ENCODE measurements at regions not wholly inside any gene's neighbourhood (a gene's known extent, or its start where the extent isn't known, plus 50 kb on each side); places are given as distances from the start of the nearest gene placed in this dataset.

- TF ChIP-seq CTCF (IDR thresholded peaks at IDR 0.05) (no peak), POLR2A (IDR thresholded peaks at IDR 0.05) (no peak)
Observed at GRCh38 chr10:83108565-83109333, 1030.6 kb upstream of the GHITM start.

All from heart left ventricle (tissue), 13 donors.